H1 (cell line): ENCODE measurements at regions not wholly inside any gene's neighbourhood (a gene's known extent, or its start where the extent isn't known, plus 50 kb on each side); places are given as distances from the start of the nearest gene placed in this dataset.

Experiments used
- CTCF ChIP-seq, 3 experiments: IDR thresholded peaks; 1 replicate in 2 of 3; 2 replicates in 1 of 3; pipeline versions ENCODE4 v1.5.1 to v1.6.1; 2011; ENCODE audit warnings: low read length in 3 of 3, mild to moderate bottlenecking in 3 of 3, inconsistent platforms in 2 of 3, low read depth in 1 of 3, moderate library complexity in 1 of 3; ENCODE audit not compliant: insufficient read depth in 1 of 3; ENCODE audit errors: control extremely low read depth in 1 of 3
- EGR1 ChIP-seq: IDR thresholded peaks from 2 replicates; pipeline ENCODE4 v1.6.1; 2011; ENCODE audit warnings: low read depth, low read length, borderline replicate concordance
- EP300 ChIP-seq, 2 experiments: IDR thresholded peaks; 1 replicate in 1 of 2; 2 replicates in 1 of 2; pipeline ENCODE4 v1.6.1; 2011 to 2012; ENCODE audit warnings: low read depth in 2 of 2, low read length in 2 of 2, mild to moderate bottlenecking in 2 of 2, borderline replicate concordance in 1 of 2, inconsistent platforms in 1 of 2, moderate library complexity in 1 of 2
- POLR2AphosphoS5 ChIP-seq: IDR thresholded peaks from 2 replicates; pipeline ENCODE4 v1.6.1; 2011; ENCODE audit warnings: low read depth, low read length
- SP1 ChIP-seq: IDR thresholded peaks from 2 replicates; pipeline ENCODE4 v1.6.1; 2011; ENCODE audit warnings: low read depth, low read length
- TEAD4 ChIP-seq: IDR thresholded peaks from 2 replicates; pipeline ENCODE4 v1.6.1; 2012; ENCODE audit warnings: low read depth, low read length, inconsistent platforms, mixed read lengths

GRCh38 chr12:75602106-75602505 is 90.7 kb upstream of the KRR1 start:
- TF ChIP-seq EP300 (IDR thresholded peaks at IDR 0.05; ENCODE audit: borderline replicate concordance in 1 of 2, low read depth in 2 of 2, low read length in 2 of 2) (no peak), EGR1 (no peak), CTCF (IDR thresholded peaks at IDR 0.05; ENCODE audit: control extremely low read depth in 1 of 3, insufficient read depth in 1 of 3, low read depth in 1 of 3, low read length in 3 of 3) (no peak), TEAD4 (no peak), POLR2AphosphoS5 (no peak), SP1 (no peak)
